Motor neuron (in vitro differentiated cells): ENCODE measurements at regions not wholly inside any gene's neighbourhood (a gene's known extent, or its start where the extent isn't known, plus 50 kb on each side); places are given as distances from the start of the nearest gene placed in this dataset.

Experiments used
- ATAC-seq, 8 experiments: fragments of 200-7000 bp; cut with Tn5 transposase; replicated peaks in 6 of 8; 2 replicates each; pipeline ENCODE4 v1.8.0; 2021; ENCODE audit warnings: mild to moderate bottlenecking in 8 of 8, moderate library complexity in 8 of 8
- H3K27ac ChIP-seq, 2 donors: fragments of 250-450 bp; sonication (Bioruptor Pico); 2 replicates each; pipeline ENCODE4 v1.9.0; 2021; ENCODE audit warnings: antibody characterized with exemption in 2 of 2, mild to moderate bottlenecking in 2 of 2, moderate library complexity in 1 of 2
- H3K4me1 ChIP-seq, 2 donors: fragments of 250-450 bp; sonication (Bioruptor Pico); replicated peaks in 1 of 2; 2 replicates each; pipeline ENCODE4 v1.6.1; 2021; ENCODE audit warnings: antibody characterized with exemption in 2 of 2, mild to moderate bottlenecking in 2 of 2, moderate library complexity in 1 of 2
- H3K4me3 ChIP-seq, 5 donors: fragments of 250-450 bp; sonication (Bioruptor Pico); 2 replicates each; pipeline ENCODE4 v1.9.0; 2021; ENCODE audit warnings: antibody characterized with exemption in 5 of 5, mild to moderate bottlenecking in 5 of 5, moderate library complexity in 4 of 5
- WGBS, 10 experiments: fragments of 450-650 bp; shearing (Covaris generic); methylation state at CpG; one replicate each; pipeline ENCODE4 v1.0.0; 2022; 5-methylcytosine and 5-hydroxymethylcytosine counted together
- in situ Hi-C, 9 experiments: fragments of 400-800 bp; cut with MboI; loops; one replicate each; pipeline ENCODE4 v1.15.0; 2021; ENCODE audit warnings: low sequenced_read_pairs in 9 of 9, low pct_unique_long_range_greater_than_20kb in 2 of 9; ENCODE audit not compliant: unreplicated experiment in 9 of 9

- 80 to 100% (median 89%) methylated on average over 1 to 6 of the region's 7 CpGs; no CpG with 5 or more reads in 4 of the 10 experiments for WGBS, 10 experiments
- Histone ChIP-seq H3K27ac (no peak overlapping the region), H3K4me3 (no peak overlapping the region), H3K4me1 (peaks cover 1% of the 10 kb centered on the region in 2 donors)
- in situ Hi-C loops = no loop called here
- ATAC-seq = no peak
These were observed 78.8 kb downstream of the VEGFA start for GRCh38 chr6:43848671-43849391.

- no peak overlapping the region for H3K4me3 ChIP-seq
- peaks cover 0 to 3% of the 10 kb centered on the region in 2 donors for H3K4me1 ChIP-seq
- 80 to 100% (median 87%) methylated on average over 1 to 3 of the region's 5 CpGs; no CpG with 5 or more reads in 6 of the 10 experiments for WGBS, 10 experiments
- in situ Hi-C loops = no loop called here
- no peak overlapping the region for H3K27ac ChIP-seq
- ATAC-seq = peak in 3 of 8 experiments; percentile 38 to 46 (median 40)
These were observed 78.0 kb downstream of the VEGFA start for GRCh38 chr6:43847741-43848630.

GRCh38 chr6:43846556-43846955 is 76.5 kb downstream of the VEGFA start:
- whole genome bisulfite sequencing, 10 experiments = 55 to 100% (median 86%) methylated on average over 1 to 8 of the region's 8 CpGs
- H3K4me3 ChIP-seq = no peak overlapping the region
- peak in 2 of 8 experiments; percentile 23 to 56 for ATAC-seq
- in situ Hi-C loops = no loop called here
- H3K4me1 ChIP-seq = peaks cover 0 to 4% of the 10 kb centered on the region in 2 donors
- no peak overlapping the region for H3K27ac ChIP-seq

GRCh38 chr6:43845646-43846045 is 75.6 kb downstream of the VEGFA start:
- peaks cover 0 to 4% of the 10 kb centered on the region in 2 donors for H3K4me1 ChIP-seq
- 0 to 100% (median 66%) methylated on average over 1 to 3 of the region's 3 CpGs for WGBS, 10 experiments
- no peak overlapping the region for H3K27ac ChIP-seq
- ATAC-seq = no peak
- H3K4me3 ChIP-seq = no peak overlapping the region
- in situ Hi-C loops = no loop called here

GRCh38 chr6:43843669-43844171 is 73.7 kb downstream of the VEGFA start:
- H3K4me1 ChIP-seq = peaks cover 0 to 4% of the 10 kb centered on the region in 2 donors
- in situ Hi-C loops = no loop called here
- no peak for ATAC-seq
- H3K27ac ChIP-seq = no peak overlapping the region
- 78 to 98% (median 95%) methylated on average over 3 to 4 of the region's 4 CpGs; no CpG with 5 or more reads in 2 of the 10 experiments for WGBS, 10 experiments
- no peak overlapping the region for H3K4me3 ChIP-seq

GRCh38 chr6:43843097-43843645 is 73.2 kb downstream of the VEGFA start:
- Histone ChIP-seq H3K27ac (no peak overlapping the region), H3K4me1 (peaks cover 1 to 7% of the 10 kb centered on the region in 2 donors), H3K4me3 (no peak overlapping the region)
- 40 to 92% (median 65%) methylated on average over 1 to 5 of the region's 5 CpGs; no CpG with 5 or more reads in 1 of the 10 experiments for WGBS, 10 experiments
- in situ Hi-C loops = no loop called here
- ATAC-seq = no peak

- ATAC-seq = no peak
- 18 to 100% (median 51%) methylated on average over 1 to 7 of the region's 10 CpGs; no CpG with 5 or more reads in 1 of the 10 experiments for WGBS, 10 experiments
- in situ Hi-C loops = no loop called here
These were observed 72.3 kb downstream of the VEGFA start for GRCh38 chr6:43842231-43842794.

GRCh38 chr6:43840490-43841218 is 70.6 kb downstream of the VEGFA start:
- in situ Hi-C loops = no loop called here
- Histone ChIP-seq H3K4me1 (peaks cover 22 to 32% of the 10 kb centered on the region in 2 donors), H3K27ac (no peak overlapping the region), H3K4me3 (no peak overlapping the region)
- no peak for ATAC-seq
- 0 to 100% (median 64%) methylated on average over 1 to 5 of the region's 5 CpGs for WGBS, 10 experiments

More at GRCh38 chr6:43842231-43842794, 72.3 kb downstream of the VEGFA start:
- Histone ChIP-seq H3K4me3 (no peak overlapping the region), H3K27ac (no peak overlapping the region), H3K4me1 (peaks cover 7 to 16% of the 10 kb centered on the region in 2 donors)

GRCh38 chr6:43838276-43839036 is 68.4 kb downstream of the VEGFA start:
- in situ Hi-C loops = no loop called here
- no peak overlapping the region for H3K4me3 ChIP-seq
- H3K27ac ChIP-seq = no peak overlapping the region
- ATAC-seq = peak; percentile 16 to 95 (median 32)
- peaks cover 44 to 54% of the 10 kb centered on the region in 2 donors for H3K4me1 ChIP-seq
- 57 to 93% (median 81%) methylated on average over 1 to 4 of the region's 9 CpGs; no CpG with 5 or more reads in 6 of the 10 experiments for WGBS, 10 experiments

GRCh38 chr6:43837507-43837906 is 67.5 kb downstream of the VEGFA start:
- Histone ChIP-seq H3K4me1 (peaks cover 53 to 59% of the 10 kb centered on the region in 2 donors), H3K27ac (no peak overlapping the region), H3K4me3 (no peak overlapping the region)
- in situ Hi-C loops = no loop called here
- no peak for ATAC-seq
- 0 to 100% (median 24%) methylated on average over 1 to 2 of the region's 2 CpGs; no CpG with 5 or more reads in 4 of the 10 experiments for WGBS, 10 experiments

- ATAC-seq = no peak
- WGBS, 10 experiments = 54 to 100% (median 91%) methylated on average over 1 to 6 of the region's 7 CpGs; no CpG with 5 or more reads in 2 of the 10 experiments
- H3K4me1 ChIP-seq = peaks cover 56 to 62% of the 10 kb centered on the region in 2 donors
These were observed 66.7 kb downstream of the VEGFA start for GRCh38 chr6:43836507-43837240.

More at GRCh38 chr6:43836507-43837240, 66.7 kb downstream of the VEGFA start:
- Histone ChIP-seq H3K4me3 (no peak overlapping the region), H3K27ac (no peak overlapping the region)
- in situ Hi-C loops = no loop called here
